OCI-LY3 (cell line): ENCODE measurements at regions not wholly inside any gene's neighbourhood (a gene's known extent, or its start where the extent isn't known, plus 50 kb on each side); places are given as distances from the start of the nearest gene placed in this dataset.

Experiments used
- H2AFZ ChIP-seq: fragments of 200-600, 300-600 bp; shearing (Covaris generic); 2 replicates; pipeline ENCODE4 v1.6.0; 2014; ENCODE audit warnings: antibody characterized with exemption, low read depth, low read length
- H3K27ac ChIP-seq: fragments of 200-600, 300-600 bp; sonication (generic); 2 replicates; pipeline ENCODE4 v1.5.1; 2014; ENCODE audit warnings: mild to moderate bottlenecking, low read length, moderate library complexity, mixed read lengths
- H3K27me3 ChIP-seq: fragments of 200-600, 300-600 bp; sonication (generic); 2 replicates; pipeline ENCODE4 v1.6.1; 2014; ENCODE audit warnings: low read depth, low read length, mixed read lengths
- H3K36me3 ChIP-seq: fragments of 200-600, 300-600 bp; sonication (generic); replicated peaks from 2 replicates; pipeline ENCODE3; 2014; ENCODE audit warnings: low read depth, low read length, mixed read lengths
- H3K4me1 ChIP-seq: fragments of 300-600, 200-600 bp; sonication (generic); 2 replicates; pipeline ENCODE4 v1.6.1; 2014; ENCODE audit warnings: low read length, mixed read lengths
- H3K4me2 ChIP-seq: fragments of 200-600, 300-600 bp; sonication (generic); 2 replicates; pipeline ENCODE4 v1.6.1; 2014; ENCODE audit warnings: low read length, mixed read lengths
- H3K4me3 ChIP-seq: fragments of 300-600, 200-600 bp; sonication (generic); 2 replicates; pipeline ENCODE4 v1.5.1; 2014; ENCODE audit warnings: antibody characterized with exemption, mild to moderate bottlenecking, low read length, moderate library complexity
- H3K79me2 ChIP-seq: fragments of 300-600, 200-600 bp; shearing (Covaris generic); 2 replicates; pipeline ENCODE4 v1.6.1; 2014; ENCODE audit warnings: mild to moderate bottlenecking, low read length, mixed read lengths
- H3K9ac ChIP-seq: fragments of 300-600, 200-600 bp; shearing (Covaris generic); 2 replicates; pipeline ENCODE4 v1.6.0; 2014; ENCODE audit warnings: mild to moderate bottlenecking, low read length, moderate library complexity
- H3K9me3 ChIP-seq: fragments of 200-600, 300-600 bp; shearing (Covaris generic); 2 replicates; pipeline ENCODE4 v1.6.1; 2014; ENCODE audit warnings: low read length, mixed read lengths; ENCODE audit not compliant: insufficient read depth
- H4K20me1 ChIP-seq: fragments of 200-600, 300-600 bp; sonication (generic); 2 replicates; pipeline ENCODE4 v1.6.1; 2016; ENCODE audit warnings: low read length, mixed read lengths; ENCODE audit not compliant: insufficient read depth
- CTCF ChIP-seq: fragments of 200-600, 300-600 bp; sonication (generic); IDR thresholded peaks from 2 replicates; pipeline ENCODE4 v1.5.1; 2014; ENCODE audit warnings: antibody characterized with exemption, low read length, low read depth
- EZH2phosphoT487 ChIP-seq: fragments of 200-600 bp; shearing (Covaris generic); IDR thresholded peaks from 2 replicates; pipeline ENCODE4 v1.6.1; 2018; ENCODE audit warnings: antibody characterized with exemption, mixed run types, low read depth

- no peaks in the 10 kb centered on the region for H4K20me1 ChIP-seq
- H3K4me2 ChIP-seq, result no peak overlapping the region
- H3K27ac ChIP-seq, result no peak overlapping the region
- no peak overlapping the region for H3K9ac ChIP-seq
- no peaks in the 10 kb centered on the region for H3K4me1 ChIP-seq
- H2AFZ ChIP-seq, result no peak overlapping the region
- no peaks in the 10 kb centered on the region for H3K9me3 ChIP-seq
- TF ChIP-seq CTCF, result no peak
- no peak for TF ChIP-seq EZH2phosphoT487
- no peaks in the 10 kb centered on the region for H3K36me3 ChIP-seq
- no peaks in the 10 kb centered on the region for H3K79me2 ChIP-seq
- no peaks in the 10 kb centered on the region; the same call in 1 of the 2 replicates for H3K27me3 ChIP-seq
- H3K4me3 ChIP-seq, result no peak overlapping the region
These were observed 122.5 kb downstream of the SPATA18 start for GRCh38 chr4:52173470-52174045.

GRCh38 chr4:52187603-52188002 lies 136.5 kb downstream of the SPATA18 start:
- Histone ChIP-seq H3K4me1 (no peaks in the 10 kb centered on the region), H2AFZ (no peak overlapping the region), H3K27me3 (no peaks in the 10 kb centered on the region), H4K20me1 (no peaks in the 10 kb centered on the region), H3K4me3 (no peak overlapping the region), H3K9ac (no peak overlapping the region), H3K4me2 (no peak overlapping the region), H3K9me3 (no peaks in the 10 kb centered on the region), H3K79me2 (no peaks in the 10 kb centered on the region), H3K27ac (no peak overlapping the region), H3K36me3 (no peaks in the 10 kb centered on the region)
- TF ChIP-seq CTCF (no peak), EZH2phosphoT487 (no peak)

GRCh38 chr4:52192001-52192400 lies 140.9 kb downstream of the SPATA18 start:
- TF ChIP-seq EZH2phosphoT487, result no peak
- no peak for TF ChIP-seq CTCF
- Histone ChIP-seq H3K4me2 (no peak overlapping the region), H3K9me3 (no peaks in the 10 kb centered on the region), H3K4me1 (no peaks in the 10 kb centered on the region), H3K9ac (no peak overlapping the region), H3K4me3 (no peak overlapping the region), H4K20me1 (no peaks in the 10 kb centered on the region), H3K79me2 (no peaks in the 10 kb centered on the region), H2AFZ (no peak overlapping the region), H3K27me3 (no peaks in the 10 kb centered on the region; the same call in 1 of the 2 replicates), H3K27ac (no peak overlapping the region), H3K36me3 (no peaks in the 10 kb centered on the region)

GRCh38 chr4:52192721-52193135 lies 141.6 kb downstream of the SPATA18 start:
- H3K4me3 ChIP-seq, result no peak overlapping the region
- TF ChIP-seq EZH2phosphoT487, result no peak
- TF ChIP-seq CTCF, result no peak

More at GRCh38 chr4:52192721-52193135, 141.6 kb downstream of the SPATA18 start:
- Histone ChIP-seq H3K27me3 (no peaks in the 10 kb centered on the region; the same call in 1 of the 2 replicates), H3K9ac (no peak overlapping the region), H2AFZ (no peak overlapping the region), H3K27ac (no peak overlapping the region), H4K20me1 (no peaks in the 10 kb centered on the region), H3K79me2 (no peaks in the 10 kb centered on the region), H3K4me2 (no peak overlapping the region), H3K9me3 (no peaks in the 10 kb centered on the region), H3K4me1 (no peaks in the 10 kb centered on the region), H3K36me3 (no peaks in the 10 kb centered on the region)
